Uterus (tissue), 2 donors: ENCODE measurements at regions not wholly inside any gene's neighbourhood (a gene's known extent, or its start where the extent isn't known, plus 50 kb on each side); places are given as distances from the start of the nearest gene placed in this dataset.
"Not testable (repeated sequence)": the region's sequence is repeated elsewhere in the genome, so short reads cannot be mapped to it uniquely, and the experiment has no call there.

ENCODE experiments used
- POLR2A ChIP-seq, 2 donors: fragments of 450-650 bp; IDR thresholded peaks; one replicate each; pipeline ENCODE4 v1.6.1; 2016; ENCODE audit warnings: antibody characterized with exemption in 2 of 2, mild to moderate bottlenecking in 1 of 2, moderate library complexity in 1 of 2
- TF ChIP-seq, protein P1 (sequence below), 4 experiments: fragments of 200-600 bp in 2 of 4; fragments of 450-650 bp in 2 of 4; sonication (generic) in 2 of 4; IDR thresholded peaks; one replicate each; pipeline ENCODE4 v1.5.1; 2016 to 2019; ENCODE audit warnings: antibody characterized with exemption in 4 of 4, mild to moderate bottlenecking in 2 of 4, moderate library complexity in 1 of 4

DNA sequence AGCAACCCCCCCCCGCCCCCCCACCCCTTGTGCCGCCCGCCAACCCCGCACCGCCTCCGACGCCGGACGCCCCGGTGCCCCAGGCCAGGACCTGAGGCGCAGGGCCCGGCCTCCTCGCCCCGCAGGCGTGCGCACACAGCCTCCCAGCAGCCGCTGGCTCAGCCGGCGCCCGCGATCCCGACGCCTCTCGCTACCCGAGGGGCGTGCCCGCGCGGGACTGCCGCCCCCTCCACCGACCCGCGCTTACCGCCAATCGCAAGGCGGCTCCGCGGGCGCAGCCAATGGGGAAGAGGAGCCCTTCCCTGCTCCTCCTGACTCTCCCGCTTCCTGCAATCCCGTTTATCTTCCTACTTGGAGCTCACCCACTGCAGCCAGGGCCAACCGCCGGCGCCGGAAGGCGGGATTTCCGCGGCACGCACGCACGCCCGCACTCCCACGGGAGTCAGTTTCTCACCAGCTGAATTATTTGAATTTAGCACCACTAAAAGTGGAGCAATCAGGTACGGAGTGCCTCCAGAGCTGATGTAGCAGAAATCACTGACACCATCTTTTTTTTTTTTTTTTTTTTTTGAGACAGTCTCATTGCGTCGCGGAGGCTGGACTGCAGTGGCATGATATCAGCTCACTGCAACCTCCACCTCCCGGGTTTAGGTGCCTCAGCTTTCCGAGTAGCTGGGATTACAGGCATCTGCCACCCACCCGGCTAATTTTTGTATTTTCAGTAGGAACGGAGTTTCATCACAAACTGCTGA, 65.0 kb upstream of the TP53TG3D start:
- TF ChIP-seq, protein P1, sequence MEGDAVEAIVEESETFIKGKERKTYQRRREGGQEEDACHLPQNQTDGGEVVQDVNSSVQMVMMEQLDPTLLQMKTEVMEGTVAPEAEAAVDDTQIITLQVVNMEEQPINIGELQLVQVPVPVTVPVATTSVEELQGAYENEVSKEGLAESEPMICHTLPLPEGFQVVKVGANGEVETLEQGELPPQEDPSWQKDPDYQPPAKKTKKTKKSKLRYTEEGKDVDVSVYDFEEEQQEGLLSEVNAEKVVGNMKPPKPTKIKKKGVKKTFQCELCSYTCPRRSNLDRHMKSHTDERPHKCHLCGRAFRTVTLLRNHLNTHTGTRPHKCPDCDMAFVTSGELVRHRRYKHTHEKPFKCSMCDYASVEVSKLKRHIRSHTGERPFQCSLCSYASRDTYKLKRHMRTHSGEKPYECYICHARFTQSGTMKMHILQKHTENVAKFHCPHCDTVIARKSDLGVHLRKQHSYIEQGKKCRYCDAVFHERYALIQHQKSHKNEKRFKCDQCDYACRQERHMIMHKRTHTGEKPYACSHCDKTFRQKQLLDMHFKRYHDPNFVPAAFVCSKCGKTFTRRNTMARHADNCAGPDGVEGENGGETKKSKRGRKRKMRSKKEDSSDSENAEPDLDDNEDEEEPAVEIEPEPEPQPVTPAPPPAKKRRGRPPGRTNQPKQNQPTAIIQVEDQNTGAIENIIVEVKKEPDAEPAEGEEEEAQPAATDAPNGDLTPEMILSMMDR (IDR thresholded peaks at IDR 0.05) = not testable (repeated sequence)
- TF ChIP-seq POLR2A (IDR thresholded peaks at IDR 0.05) = not testable (repeated sequence)
